Keratinocyte (primary cell): ENCODE measurements at regions not wholly inside any gene's neighbourhood (a gene's known extent, or its start where the extent isn't known, plus 50 kb on each side); places are given as distances from the start of the nearest gene placed in this dataset.

ENCODE experiments used
- DNase-seq: peaks from one replicate; pipeline ENCODE4 v3.0.0-alpha.2; 2011; ENCODE audit warnings: low read depth, missing footprints, low spot score
- FAIRE-seq: peaks from 2 replicates; lab custom pipeline; 2011; peaks lifted over from hg19 to GRCh38; lab: Jason Lieb, UNC
- H2AFZ ChIP-seq: 2 replicates; pipeline ENCODE4 v1.6.0; 2012; ENCODE audit warnings: low read length, control low read depth, inconsistent platforms; ENCODE audit not compliant: control insufficient read depth
- H3K27ac ChIP-seq: 2 replicates; pipeline ENCODE4 v1.5.1; 2011; ENCODE audit warnings: low read length; ENCODE audit not compliant: control insufficient read depth, insufficient read depth
- H3K27me3 ChIP-seq: 3 replicates; pipeline ENCODE4 v1.6.0; 2011; ENCODE audit warnings: low read length; ENCODE audit not compliant: control insufficient read depth, insufficient read depth; ENCODE audit errors: extremely low read depth
- H3K36me3 ChIP-seq, 2 experiments: 2 replicates in 1 of 2; 3 replicates in 1 of 2; pipeline ENCODE4 v1.5.1; 2011; ENCODE audit warnings: low read length in 2 of 2, mild to moderate bottlenecking in 1 of 2; ENCODE audit not compliant: control insufficient read depth in 2 of 2, insufficient read depth in 2 of 2; ENCODE audit errors: extremely low read depth in 1 of 2
- H3K4me1 ChIP-seq: 3 replicates; pipeline ENCODE4 v1.5.1; 2011; ENCODE audit warnings: low read length; ENCODE audit not compliant: control insufficient read depth, insufficient read depth; ENCODE audit errors: extremely low read depth
- H3K4me2 ChIP-seq: 3 replicates; pipeline ENCODE4 v1.6.0; 2011; ENCODE audit warnings: low read depth, low read length; ENCODE audit not compliant: control insufficient read depth, insufficient read depth; ENCODE audit errors: extremely low read depth
- H3K4me3 ChIP-seq, 3 experiments: fragments of 200-600 bp in 1 of 3; sonication (generic) in 1 of 3; 2 replicates in 2 of 3; 3 replicates in 1 of 3; pipeline ENCODE4 v1.5.1; 2011 to 2016; ENCODE audit warnings: low read length in 3 of 3, mild to moderate bottlenecking in 3 of 3, control low read depth in 2 of 3, inconsistent platforms in 1 of 3, low read depth in 1 of 3, mixed read lengths in 1 of 3, mixed run types in 1 of 3, moderate library complexity in 1 of 3; ENCODE audit not compliant: control insufficient read depth in 2 of 3, insufficient read depth in 2 of 3; ENCODE audit errors: extremely low read depth in 1 of 3
- H3K79me2 ChIP-seq: 2 replicates; pipeline ENCODE4 v1.6.0; 2012; ENCODE audit warnings: low read length; ENCODE audit not compliant: control insufficient read depth, insufficient read depth
- H3K9ac ChIP-seq: 3 replicates; pipeline ENCODE4 v1.6.0; 2011; ENCODE audit warnings: low read length; ENCODE audit not compliant: control insufficient read depth, insufficient read depth; ENCODE audit errors: extremely low read depth
- H3K9me1 ChIP-seq: 3 replicates; pipeline ENCODE4 v1.6.0; 2011; ENCODE audit warnings: low read length; ENCODE audit not compliant: control insufficient read depth, insufficient read depth; ENCODE audit errors: extremely low read depth
- H3K9me3 ChIP-seq: 2 replicates; pipeline ENCODE4 v1.5.1; 2012; ENCODE audit warnings: low read depth, low read length; ENCODE audit not compliant: control insufficient read depth
- H4K20me1 ChIP-seq: 3 replicates; pipeline ENCODE4 v1.6.0; 2011; ENCODE audit warnings: low read length; ENCODE audit not compliant: control insufficient read depth, insufficient read depth; ENCODE audit errors: extremely low read depth
- CTCF ChIP-seq, 3 experiments: IDR thresholded peaks in 1 of 3; conservative IDR thresholded peaks in 1 of 3; optimal IDR thresholded peaks in 1 of 3; 2 replicates in 2 of 3; 3 replicates in 1 of 3; pipeline versions ENCODE3 to v1.5.1; 2011; ENCODE audit warnings: low read length in 3 of 3, mild to moderate bottlenecking in 3 of 3, moderate library complexity in 2 of 3, control low read depth in 1 of 3, inconsistent platforms in 1 of 3; ENCODE audit not compliant: insufficient read depth in 2 of 3; ENCODE audit errors: extremely low read depth in 1 of 3
- EZH2 ChIP-seq: IDR thresholded peaks from one replicate; pipeline ENCODE4 v1.6.1; 2012; ENCODE audit warnings: inconsistent platforms, mild to moderate bottlenecking, low read length, moderate library complexity
- dilution Hi-C: fragments of 300-500 bp; cut with MboI; formaldehyde crosslinking; loops from one replicate; pipeline ENCODE4 v1.7.0; 2020; ENCODE audit warnings: low sequenced_read_pairs; ENCODE audit not compliant: extremely low pct_ligation_motif_present

GRCh38 chr2:235129850-235130249, 178.0 kb downstream of the SH3BP4 start:
- no peak overlapping the region for H3K9ac ChIP-seq
- H3K9me3 ChIP-seq, result no peaks in the 10 kb centered on the region
- no peaks in the 10 kb centered on the region for H3K36me3 ChIP-seq
- no peaks in the 10 kb centered on the region for H4K20me1 ChIP-seq
- dilution Hi-C loops, result no loop called here
- H3K4me2 ChIP-seq, result no peak overlapping the region
- no peaks in the 10 kb centered on the region for H3K4me1 ChIP-seq
- H3K4me3 ChIP-seq, result no peak overlapping the region
- peaks cover 1% of the 10 kb centered on the region for H3K27me3 ChIP-seq
- no peaks in the 10 kb centered on the region for H3K79me2 ChIP-seq
- no peak overlapping the region for H3K27ac ChIP-seq
- DNase-seq (no peak), FAIRE-seq (no peak)
- TF ChIP-seq CTCF (optimal IDR thresholded peaks at IDR 0.05 in 1 of 3, IDR thresholded peaks at IDR 0.05 in 1 of 3, conservative IDR thresholded peaks at IDR 0.05 in 1 of 3; ENCODE audit: extremely low read depth in 1 of 3, insufficient read depth in 2 of 3, low read length in 3 of 3) (no peak), EZH2 (no peak)
- H3K9me1 ChIP-seq, result no peaks in the 10 kb centered on the region
- H2AFZ ChIP-seq, result no peak overlapping the region

- Histone ChIP-seq H3K9me3 (no peaks in the 10 kb centered on the region), H3K4me3 (no peak overlapping the region), H3K4me2 (no peak overlapping the region), H3K9ac (no peak overlapping the region), H2AFZ (no peak overlapping the region), H3K79me2 (no peaks in the 10 kb centered on the region), H3K9me1 (no peaks in the 10 kb centered on the region), H3K4me1 (no peaks in the 10 kb centered on the region), H3K36me3 (no peaks in the 10 kb centered on the region), H3K27me3 (peaks cover 4% of the 10 kb centered on the region), H3K27ac (no peak overlapping the region), H4K20me1 (no peaks in the 10 kb centered on the region)
- FAIRE-seq (no peak), DNase-seq (no peak)
- dilution Hi-C loops, result no loop called here
- TF ChIP-seq EZH2, result no peak
- TF ChIP-seq CTCF (optimal IDR thresholded peaks at IDR 0.05 in 1 of 3, IDR thresholded peaks at IDR 0.05 in 1 of 3, conservative IDR thresholded peaks at IDR 0.05 in 1 of 3; ENCODE audit: extremely low read depth in 1 of 3, insufficient read depth in 2 of 3, low read length in 3 of 3), result no peak
Measured at GRCh38 chr2:235131334-235132305, 179.8 kb downstream of the SH3BP4 start.
